NCI-H1436 (cell line): ENCODE measurements at regions not wholly inside any gene's neighbourhood (a gene's known extent, or its start where the extent isn't known, plus 50 kb on each side); places are given as distances from the start of the nearest gene placed in this dataset.

Experiments used
- DNase-seq: peaks from one replicate; lab custom pipeline; 2025; lab: John Stamatoyannopoulos, UW

GRCh38 chr4:56086073-56086541 lies 137.4 kb downstream of the CEP135 start:
- no peak for DNase-seq

GRCh38 chr4:56085275-56085674 lies 136.5 kb downstream of the CEP135 start:
- DNase-seq: no peak

GRCh38 chr4:56084851-56085250 lies 136.1 kb downstream of the CEP135 start:
- DNase-seq: no peak
